ENCODE measurements at regions not wholly inside any gene's neighbourhood (a gene's known extent, or its start where the extent isn't known, plus 50 kb on each side); places are given as distances from the start of the nearest gene placed in this dataset.
"Not testable (repeated sequence)": the region's sequence is repeated elsewhere in the genome, so short reads cannot be mapped to it uniquely, and the experiment has no call there.

DNA sequence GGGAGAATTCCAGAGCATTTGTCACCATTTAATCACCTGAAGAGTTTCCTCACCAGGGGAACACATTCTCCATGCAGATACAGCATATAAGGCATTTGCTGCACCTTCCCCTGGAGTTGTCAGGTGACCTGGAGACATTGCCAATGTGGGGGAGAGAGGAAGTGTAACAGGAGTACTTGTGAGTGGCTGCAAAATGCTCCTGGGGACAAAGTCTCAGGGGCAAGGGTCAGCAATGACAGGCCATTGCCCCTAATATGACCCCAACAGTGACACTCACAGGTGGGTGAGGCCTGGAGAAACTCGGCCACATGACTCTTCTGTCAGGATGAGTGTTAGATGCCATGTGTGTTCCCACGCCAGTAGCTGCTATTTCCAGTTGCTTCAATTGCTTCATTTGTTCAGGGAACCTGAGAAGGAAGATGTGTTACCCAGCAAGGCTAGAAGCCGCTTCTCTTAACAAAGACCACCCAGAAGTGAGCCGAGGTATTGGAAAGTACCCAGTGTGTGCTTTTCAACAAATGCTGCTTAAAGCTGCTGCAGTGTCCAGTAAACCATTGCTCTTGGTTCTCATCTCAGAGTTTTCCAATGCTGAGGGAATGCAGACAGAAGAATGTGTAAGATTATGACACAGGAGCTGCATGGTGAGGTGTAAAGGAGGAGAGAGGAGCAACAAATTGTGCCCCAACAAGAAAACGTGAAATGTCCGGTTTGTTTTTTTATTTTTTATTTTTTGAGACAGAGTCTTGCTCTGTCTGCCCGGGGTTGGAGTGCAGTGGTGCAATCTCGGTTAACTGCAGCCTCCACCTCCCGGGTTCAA is 128.2 kb upstream of the SLC44A1 start:
- DNase-seq = no peak

DNA sequence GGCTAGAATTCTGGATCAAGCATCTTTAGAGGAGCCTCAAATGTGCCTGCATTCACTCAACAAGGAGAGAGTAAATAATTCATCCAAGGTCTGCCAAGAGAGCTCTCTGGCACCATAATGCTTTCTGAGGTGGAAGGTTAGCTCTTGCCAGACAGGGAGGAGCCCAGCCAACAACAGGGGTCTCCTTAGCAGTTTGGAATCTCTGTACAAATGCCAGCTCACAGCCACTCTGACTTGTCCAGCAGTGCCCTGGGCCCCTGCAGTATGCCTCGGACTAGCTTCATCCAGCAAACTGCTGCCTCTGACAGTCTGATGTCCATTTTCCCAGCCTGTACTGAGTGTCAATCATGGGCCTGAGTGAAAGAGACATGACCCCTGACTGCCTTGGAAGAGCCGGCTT is 127.2 kb upstream of the SLC44A1 start:
- no peak for DNase-seq

GRCh38 chr9:105118636-105119035 is 125.8 kb upstream of the SLC44A1 start:
- DNase-seq = no peak

- no peak for DNase-seq
Observed at GRCh38 chr9:105119156-105119555, 125.3 kb upstream of the SLC44A1 start.

GRCh38 chr9:105121861-105122430 is 122.5 kb upstream of the SLC44A1 start:
- DNase-seq = no peak

DNA sequence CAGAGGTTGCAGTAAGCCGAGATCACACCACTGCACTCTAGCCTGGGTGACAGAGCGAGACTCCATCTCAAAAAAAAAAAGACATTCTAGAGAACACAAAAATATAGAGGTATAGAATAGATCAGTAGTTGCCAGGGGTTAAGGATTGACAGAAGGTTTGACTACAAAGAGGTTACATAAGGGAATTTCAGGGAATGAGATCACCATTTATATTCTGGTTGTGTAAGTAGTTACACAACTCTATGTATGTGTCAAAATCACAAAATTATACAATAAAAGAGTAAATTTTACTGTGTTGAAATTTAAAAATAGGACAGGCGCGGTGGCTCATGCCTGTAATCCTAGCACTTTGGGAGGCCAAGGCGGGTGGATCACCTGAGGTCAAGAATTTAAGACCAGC is 119.9 kb upstream of the SLC44A1 start:
- DNase-seq = not testable (repeated sequence)

- no peak for DNase-seq
Observed at GRCh38 chr9:105126226-105126625, 118.2 kb upstream of the SLC44A1 start.

DNA sequence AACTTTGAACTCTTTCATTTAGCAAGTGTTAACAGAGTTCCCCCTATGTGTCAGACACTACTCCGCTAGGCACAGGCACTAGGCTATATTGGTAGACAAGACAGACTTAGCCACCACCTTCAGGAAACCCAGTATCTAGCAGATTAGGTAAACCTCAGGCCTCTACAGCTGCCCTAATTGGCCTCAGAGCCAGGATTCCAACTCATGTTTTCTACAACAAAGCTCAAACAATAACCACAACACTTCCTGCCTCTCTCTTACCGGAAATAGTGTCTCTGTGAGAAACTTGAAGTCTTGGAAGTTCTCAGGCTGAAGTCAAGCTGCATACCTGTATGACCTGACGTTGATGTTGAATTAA is 116.6 kb upstream of the SLC44A1 start:
- no peak for DNase-seq

GRCh38 chr9:105128908-105129600 is 115.4 kb upstream of the SLC44A1 start:
- DNase-seq = no peak

- no peak for DNase-seq
Observed at GRCh38 chr9:105129731-105130130, 114.7 kb upstream of the SLC44A1 start.

DNA sequence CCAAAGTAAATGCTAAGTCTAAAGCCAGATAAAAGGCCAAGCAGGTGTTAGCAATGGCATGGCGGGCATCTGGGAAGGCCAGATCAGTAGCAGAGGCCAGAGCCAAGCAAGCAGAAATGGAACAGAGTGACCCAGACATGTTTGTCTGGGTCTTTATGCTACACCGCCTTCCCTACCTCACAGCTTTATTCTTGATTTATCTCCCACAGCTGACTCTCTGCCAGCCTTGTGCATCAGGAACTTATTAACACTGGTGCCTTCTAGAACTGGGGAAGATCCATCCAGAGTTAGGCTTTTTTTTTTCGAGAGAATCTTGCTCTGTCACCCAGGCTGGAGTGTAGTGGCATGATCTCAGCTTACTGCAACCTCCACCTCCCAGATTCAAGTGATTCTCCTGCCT is 112.5 kb upstream of the SLC44A1 start:
- DNase-seq = no peak

GRCh38 chr9:105132606-105133005 is 111.8 kb upstream of the SLC44A1 start:
- no peak for DNase-seq

GRCh38 chr9:105138306-105138801 is 106.1 kb upstream of the SLC44A1 start:
- no peak for DNase-seq

DNA sequence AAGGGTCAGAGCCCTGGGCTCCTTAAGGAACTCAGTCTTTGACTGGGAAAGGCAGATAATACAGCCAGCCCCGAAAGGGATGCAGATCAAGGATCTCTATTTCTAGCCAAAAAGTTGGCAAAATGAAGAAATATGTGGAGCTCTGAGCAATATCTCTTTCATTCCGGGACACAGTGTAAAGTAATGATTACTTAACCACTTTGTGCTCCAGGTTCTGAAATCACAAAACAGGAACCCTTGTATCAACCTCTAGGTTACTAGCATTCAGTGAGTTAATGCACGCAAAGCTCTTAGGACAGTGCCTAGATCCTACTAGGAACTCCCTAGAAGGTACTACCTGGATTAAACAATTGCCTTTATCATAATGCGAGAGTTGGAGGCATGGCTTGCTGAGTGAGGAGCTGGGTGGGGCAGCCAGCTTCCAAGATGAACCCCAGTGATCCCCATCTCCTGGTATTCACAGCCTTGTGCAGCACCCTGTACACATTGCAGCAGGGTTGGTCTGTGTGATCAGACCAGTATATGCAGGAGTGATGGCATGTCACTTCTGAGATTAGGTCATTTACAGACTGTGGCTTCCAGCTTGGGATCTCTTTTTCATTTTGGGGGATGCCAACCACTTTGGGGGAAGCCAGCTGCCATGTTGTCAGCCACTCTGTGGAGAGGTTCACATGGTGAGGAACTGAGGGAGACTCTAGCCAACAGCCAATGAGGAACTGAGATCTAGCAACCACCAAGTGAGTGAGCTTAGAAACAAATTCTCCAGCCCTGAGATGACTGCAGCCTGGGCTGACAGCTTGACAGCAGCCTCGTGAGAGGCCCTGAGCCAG is 103.1 kb upstream of the SLC44A1 start:
- no peak for DNase-seq

DNA sequence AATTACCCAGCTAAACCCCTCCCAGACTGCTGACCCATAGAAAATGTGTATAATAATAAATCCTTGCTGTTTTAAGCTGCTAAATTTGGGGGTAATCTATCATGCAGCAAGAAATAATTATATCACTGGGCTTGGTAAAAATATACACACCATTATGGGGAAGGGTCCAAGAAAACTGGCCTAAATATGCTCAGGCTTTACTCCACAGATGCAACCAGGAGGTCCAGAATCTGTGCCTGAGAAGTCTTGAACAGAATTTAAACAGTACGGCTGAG is 102.5 kb upstream of the SLC44A1 start:
- no peak for DNase-seq

DNA sequence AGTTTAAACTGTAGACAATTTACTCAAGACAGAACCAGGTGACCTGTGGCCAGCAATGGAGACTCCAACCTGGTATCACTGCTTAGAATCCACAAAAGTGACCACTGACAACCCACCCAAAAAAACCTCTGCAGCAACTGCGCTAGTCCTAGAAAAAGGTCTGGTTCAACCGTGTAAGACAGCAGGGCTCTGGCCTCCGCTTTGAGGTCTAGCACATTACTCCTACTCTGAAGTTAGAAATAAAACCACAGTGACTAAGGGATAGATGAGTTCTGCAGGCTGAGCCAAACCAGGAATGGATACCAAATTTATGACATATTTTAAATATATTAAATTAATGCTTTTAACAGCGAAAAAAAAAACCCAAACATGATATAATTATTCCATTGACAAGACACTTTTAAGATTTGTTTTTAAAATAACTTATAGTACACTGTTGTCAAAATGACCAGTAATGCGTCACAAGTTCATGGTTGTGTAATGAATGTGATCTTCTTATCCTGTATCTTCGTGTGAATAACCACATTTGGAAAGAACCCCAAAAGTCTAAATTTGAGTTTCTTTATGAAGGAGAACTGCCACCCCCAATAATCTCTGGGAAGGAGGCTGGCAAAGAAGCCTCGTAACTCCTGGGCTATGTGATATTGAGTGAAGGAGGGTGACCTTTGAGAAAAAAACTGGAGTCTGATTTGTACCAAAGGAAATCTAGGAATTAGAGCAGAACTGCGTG is 101.9 kb upstream of the SLC44A1 start:
- DNase-seq = no peak

DNA sequence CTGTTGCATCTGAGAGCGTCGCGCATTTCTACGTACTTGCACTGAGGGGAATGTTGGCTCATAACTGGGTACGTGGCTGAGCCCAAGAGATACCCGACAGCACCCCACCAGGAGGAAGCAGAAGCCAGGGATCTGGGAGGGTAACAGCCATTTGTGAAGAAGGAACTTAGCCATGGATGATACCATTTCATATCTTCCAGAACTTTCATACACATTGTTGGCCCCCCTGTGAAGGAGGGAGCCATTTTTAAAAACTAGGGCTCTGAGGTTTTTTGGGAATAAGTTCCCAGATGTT is 101.4 kb upstream of the SLC44A1 start:
- DNase-seq = no peak

GRCh38 chr9:105144076-105144475 is 100.4 kb upstream of the SLC44A1 start:
- DNase-seq = no peak

- DNase-seq = no peak
Observed at GRCh38 chr9:105144841-105145240, 99.6 kb upstream of the SLC44A1 start.

- no peak for DNase-seq
Observed at GRCh38 chr9:105146677-105147076, 97.8 kb upstream of the SLC44A1 start.

- DNase-seq = no peak
Observed at GRCh38 chr9:105147110-105147871, 97.2 kb upstream of the SLC44A1 start.

DNA sequence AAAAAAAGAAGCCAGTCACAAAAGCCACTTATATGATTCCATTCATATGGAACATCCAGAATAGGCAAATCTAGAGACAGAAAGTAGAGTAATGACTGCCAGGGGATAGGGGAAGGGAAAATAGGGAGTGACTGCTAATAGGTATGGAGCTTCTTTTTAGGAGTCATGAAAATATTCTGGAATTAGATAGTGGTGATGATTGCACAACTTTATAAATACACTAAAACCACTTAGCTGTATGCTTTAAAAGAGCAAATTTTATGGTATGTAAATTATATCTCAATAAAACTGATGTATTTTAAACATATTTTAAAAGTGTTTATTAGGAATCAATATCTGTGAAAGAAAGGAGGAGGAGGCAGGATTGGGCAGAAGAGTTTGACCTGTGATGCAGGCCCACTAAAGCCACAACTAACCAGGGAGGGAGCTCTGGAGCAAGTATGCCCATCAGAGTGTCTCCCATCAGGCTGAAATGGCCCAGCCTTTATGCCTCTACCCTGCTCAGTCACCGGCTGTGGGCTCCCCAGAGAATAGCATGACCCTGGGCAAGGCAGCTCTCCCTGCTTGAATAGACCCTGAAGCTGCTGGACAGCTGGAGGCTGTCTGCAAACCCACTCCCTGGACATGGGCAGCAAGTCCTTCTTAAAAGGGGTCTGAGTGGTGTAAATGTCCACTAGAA is 96.0 kb upstream of the SLC44A1 start:
- no peak for DNase-seq
